Ascending aorta (tissue), 2 donors: ENCODE measurements at regions not wholly inside any gene's neighbourhood (a gene's known extent, or its start where the extent isn't known, plus 50 kb on each side); places are given as distances from the start of the nearest gene placed in this dataset.
"Not testable (repeated sequence)": the region's sequence is repeated elsewhere in the genome, so short reads cannot be mapped to it uniquely, and the experiment has no call there.

Source experiments
- DNase-seq, 2 donors: peaks; one replicate each; pipeline ENCODE4 v3.0.0-alpha.2; 2019; ENCODE audit warnings: low spot score in 2 of 2
- H3K27ac ChIP-seq, 2 donors: fragments of 200-600 bp; sonication (generic); one replicate each; pipeline ENCODE4 v1.5.1; 2016 to 2017; ENCODE audit warnings: mild to moderate bottlenecking in 1 of 2
- H3K27me3 ChIP-seq: fragments of 200-600 bp; sonication (generic); one replicate; pipeline ENCODE4 v1.5.1; 2017
- H3K36me3 ChIP-seq, 2 donors: fragments of 200-600 bp; sonication (generic); one replicate each; pipeline ENCODE4 v1.5.1; 2016
- H3K4me1 ChIP-seq, 2 donors: fragments of 200-600 bp; sonication (generic); one replicate each; pipeline ENCODE4 v1.5.1; 2016 to 2017; ENCODE audit warnings: mild to moderate bottlenecking in 1 of 2
- H3K4me3 ChIP-seq, 2 donors: fragments of 200-600 bp; sonication (generic); one replicate each; pipeline ENCODE4 v1.5.1; 2016 to 2017; ENCODE audit warnings: mild to moderate bottlenecking in 1 of 2
- H3K9me3 ChIP-seq, 2 donors: fragments of 200-600 bp; sonication (generic); one replicate each; pipeline ENCODE4 v1.5.1; 2016
- intact Hi-C: fragments of 100-400 bp; cut with DNase I; formaldehyde crosslinking; loops from one replicate; pipeline ENCODE4 v1.15.1; 2023
- TF ChIP-seq, protein P1 (sequence below), 3 experiments: fragments of 200-600 bp in 2 of 3; fragments of 450-650 bp in 1 of 3; sonication (generic) in 2 of 3; IDR thresholded peaks; one replicate each; pipeline ENCODE4 v1.5.1; 2016 to 2019; ENCODE audit warnings: antibody characterized with exemption in 3 of 3, mild to moderate bottlenecking in 1 of 3, moderate library complexity in 1 of 3

DNA sequence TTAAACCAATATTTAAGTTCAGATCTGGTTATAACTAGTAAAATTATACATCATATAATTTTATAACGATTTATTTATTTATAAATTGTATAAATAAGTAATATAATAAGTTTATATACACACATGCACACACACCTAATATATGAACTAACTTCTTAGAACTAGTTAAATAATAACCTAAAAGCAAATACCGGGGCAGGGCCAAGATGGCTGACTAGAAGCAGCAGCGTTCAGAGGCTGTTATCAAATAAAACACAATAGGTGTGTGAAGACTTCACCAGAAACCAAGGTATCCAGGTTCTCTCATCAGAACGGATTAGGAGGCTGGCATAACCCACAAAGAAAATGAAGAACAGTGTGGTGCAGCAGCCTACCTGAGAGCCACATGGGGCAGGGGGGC lies 653.6 kb upstream of the CBLB start:
- H3K36me3 ChIP-seq, result no peaks in the 10 kb centered on the region
- no peak overlapping the region for H3K27ac ChIP-seq
- H3K4me1 ChIP-seq, result no peaks in the 10 kb centered on the region
- DNase-seq, result no peak
- TF ChIP-seq, protein P1, sequence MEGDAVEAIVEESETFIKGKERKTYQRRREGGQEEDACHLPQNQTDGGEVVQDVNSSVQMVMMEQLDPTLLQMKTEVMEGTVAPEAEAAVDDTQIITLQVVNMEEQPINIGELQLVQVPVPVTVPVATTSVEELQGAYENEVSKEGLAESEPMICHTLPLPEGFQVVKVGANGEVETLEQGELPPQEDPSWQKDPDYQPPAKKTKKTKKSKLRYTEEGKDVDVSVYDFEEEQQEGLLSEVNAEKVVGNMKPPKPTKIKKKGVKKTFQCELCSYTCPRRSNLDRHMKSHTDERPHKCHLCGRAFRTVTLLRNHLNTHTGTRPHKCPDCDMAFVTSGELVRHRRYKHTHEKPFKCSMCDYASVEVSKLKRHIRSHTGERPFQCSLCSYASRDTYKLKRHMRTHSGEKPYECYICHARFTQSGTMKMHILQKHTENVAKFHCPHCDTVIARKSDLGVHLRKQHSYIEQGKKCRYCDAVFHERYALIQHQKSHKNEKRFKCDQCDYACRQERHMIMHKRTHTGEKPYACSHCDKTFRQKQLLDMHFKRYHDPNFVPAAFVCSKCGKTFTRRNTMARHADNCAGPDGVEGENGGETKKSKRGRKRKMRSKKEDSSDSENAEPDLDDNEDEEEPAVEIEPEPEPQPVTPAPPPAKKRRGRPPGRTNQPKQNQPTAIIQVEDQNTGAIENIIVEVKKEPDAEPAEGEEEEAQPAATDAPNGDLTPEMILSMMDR (IDR thresholded peaks at IDR 0.05), result no peak
- no peak overlapping the region for H3K4me3 ChIP-seq
- H3K27me3 ChIP-seq, result no peaks in the 10 kb centered on the region
- no peaks in the 10 kb centered on the region for H3K9me3 ChIP-seq
- intact Hi-C loops, result no loop called here

DNA sequence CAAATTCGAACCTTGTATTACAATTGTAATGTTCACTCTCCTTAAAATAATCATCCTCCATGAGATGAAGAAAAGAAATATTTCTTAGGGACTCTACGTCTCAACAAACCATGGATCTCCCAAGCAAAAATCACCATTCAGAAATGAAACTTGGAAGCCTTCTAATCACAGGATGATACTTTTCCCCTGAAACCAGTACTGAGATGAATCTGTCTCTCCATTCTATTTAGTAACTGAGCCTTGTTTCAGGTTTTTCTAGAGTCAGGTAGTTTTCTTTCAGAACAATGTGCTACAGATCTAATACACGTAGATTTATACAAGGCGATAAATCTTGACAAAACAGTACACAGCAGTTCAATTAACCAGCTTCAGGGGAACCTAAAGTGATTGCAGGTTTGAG lies 660.1 kb upstream of the CBLB start:
- intact Hi-C loops, result no loop called here
- Histone ChIP-seq H3K4me3 (no peak overlapping the region), H3K4me1 (no peaks in the 10 kb centered on the region), H3K27me3 (no peaks in the 10 kb centered on the region), H3K9me3 (no peaks in the 10 kb centered on the region), H3K27ac (no peak overlapping the region), H3K36me3 (no peaks in the 10 kb centered on the region)
- TF ChIP-seq, protein P1 (IDR thresholded peaks at IDR 0.05), result no peak
- no peak for DNase-seq

DNA sequence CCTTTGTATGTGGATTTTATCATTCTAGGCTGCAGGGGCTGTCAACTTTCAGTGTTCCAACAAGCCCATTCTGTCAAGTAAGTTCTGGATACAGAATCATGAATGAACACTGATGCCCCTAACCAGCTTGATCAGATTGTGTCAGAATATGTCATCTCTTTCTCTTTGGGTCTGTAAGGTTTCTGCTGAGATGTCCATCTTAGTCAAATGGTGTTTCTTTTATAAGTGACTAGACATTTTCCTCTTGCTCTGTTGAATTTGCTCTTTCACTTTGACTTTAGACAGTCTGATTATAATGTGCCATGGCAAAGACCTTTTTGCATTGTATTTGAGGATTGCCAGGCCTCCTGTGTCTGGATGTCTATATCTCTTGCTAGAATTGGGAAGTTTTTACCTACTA lies 660.9 kb upstream of the CBLB start:
- no peak for DNase-seq
- Histone ChIP-seq H3K4me3 (no peak overlapping the region), H3K36me3 (no peaks in the 10 kb centered on the region), H3K4me1 (no peaks in the 10 kb centered on the region), H3K27me3 (no peaks in the 10 kb centered on the region), H3K9me3 (no peaks in the 10 kb centered on the region), H3K27ac (no peak overlapping the region)
- intact Hi-C loops, result no loop called here
- TF ChIP-seq, protein P1 (IDR thresholded peaks at IDR 0.05), result no peak

DNA sequence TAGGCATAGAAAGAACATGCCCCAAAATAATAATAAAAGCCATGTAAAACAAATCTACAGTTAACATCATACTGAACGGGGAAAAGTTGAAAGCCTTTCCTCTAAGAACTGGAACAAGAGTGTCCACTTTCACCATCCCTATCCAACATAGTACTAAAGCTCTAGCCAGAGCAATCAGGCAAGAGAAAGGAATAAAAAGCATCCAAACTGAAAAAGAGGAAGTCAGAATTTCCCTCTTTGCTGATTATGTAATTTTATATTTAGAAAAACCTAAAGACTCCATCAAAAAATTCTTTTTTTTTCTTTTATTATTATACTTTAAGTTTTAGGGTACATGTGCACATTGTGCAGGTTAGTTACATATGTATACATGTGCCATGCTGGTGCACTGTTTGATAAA lies 661.6 kb upstream of the CBLB start:
- intact Hi-C loops, result no loop called here
- TF ChIP-seq, protein P1 (IDR thresholded peaks at IDR 0.05), result no peak

GRCh38 chr3:106531771-106532329 lies 663.0 kb upstream of the CBLB start:
- H3K9me3 ChIP-seq, H3K4me3 ChIP-seq, intact Hi-C loops, H3K27me3 ChIP-seq, H3K36me3 ChIP-seq, H3K4me1 ChIP-seq, DNase-seq, H3K27ac ChIP-seq: not testable (repeated sequence)

More for the DNA sequence above, 661.6 kb upstream of the CBLB start:
- DNase-seq, result no peak
- H3K27ac ChIP-seq, result no peak overlapping the region
- H3K9me3 ChIP-seq, result no peaks in the 10 kb centered on the region
- H3K4me3 ChIP-seq, result no peak overlapping the region
- no peaks in the 10 kb centered on the region for H3K36me3 ChIP-seq
- no peaks in the 10 kb centered on the region for H3K4me1 ChIP-seq
- no peaks in the 10 kb centered on the region for H3K27me3 ChIP-seq

DNA sequence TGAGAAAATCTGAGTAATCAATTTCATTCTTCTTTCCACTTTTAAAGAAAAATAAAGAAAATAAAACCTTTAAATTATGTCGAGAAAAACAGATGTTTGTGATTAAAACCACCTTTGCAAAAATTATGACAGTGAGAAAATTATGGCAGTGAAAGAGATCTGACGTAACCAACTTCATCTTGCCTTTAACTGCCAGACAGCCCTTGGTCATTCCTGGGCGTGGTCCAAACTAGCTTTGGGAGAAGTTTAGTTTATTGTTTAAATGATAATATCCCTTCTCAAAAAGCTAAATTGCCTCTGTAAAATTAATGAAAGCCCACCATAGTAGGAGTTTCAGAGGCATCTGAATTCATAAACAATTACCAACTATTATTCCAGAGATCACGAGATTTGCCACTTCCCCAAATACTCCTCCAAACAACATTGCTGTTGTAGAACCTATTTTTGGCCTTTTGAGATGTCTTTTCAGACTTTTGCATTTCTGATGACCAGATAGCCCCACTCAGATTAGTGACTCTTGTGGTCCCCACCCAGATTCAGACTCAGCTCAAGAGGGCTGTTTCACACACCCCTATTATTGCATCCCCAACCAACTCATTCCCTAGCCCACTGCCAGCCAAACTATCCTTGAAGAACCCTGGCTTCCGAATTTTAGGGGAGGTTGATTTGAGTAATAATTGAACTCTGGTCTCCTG lies 664.4 kb upstream of the CBLB start:
- TF ChIP-seq, protein P1 (IDR thresholded peaks at IDR 0.05), result no peak
- no peaks in the 10 kb centered on the region for H3K36me3 ChIP-seq
- H3K27ac ChIP-seq, result no peak overlapping the region
- intact Hi-C loops, result no loop called here
- no peaks in the 10 kb centered on the region for H3K4me1 ChIP-seq
- no peak overlapping the region for H3K4me3 ChIP-seq
- no peak for DNase-seq
- H3K27me3 ChIP-seq, result no peaks in the 10 kb centered on the region
- H3K9me3 ChIP-seq, result no peaks in the 10 kb centered on the region
